Parathyroid adenoma (tissue), 2 donors: ENCODE measurements at regions not wholly inside any gene's neighbourhood (a gene's known extent, or its start where the extent isn't known, plus 50 kb on each side); places are given as distances from the start of the nearest gene placed in this dataset.
"Not testable (repeated sequence)": the region's sequence is repeated elsewhere in the genome, so short reads cannot be mapped to it uniquely, and the experiment has no call there.

Experiments
- H2AFZ ChIP-seq: fragments of 300-600 bp; sonication (generic); one replicate; pipeline ENCODE4 v1.7.0; 2017; ENCODE audit warnings: antibody characterized with exemption, mild to moderate bottlenecking
- H3K27ac ChIP-seq: fragments of 300-600 bp; sonication (generic); one replicate; pipeline ENCODE4 v1.7.0; 2017
- H3K27me3 ChIP-seq: fragments of 300-600 bp; sonication (generic); one replicate; pipeline ENCODE4 v1.7.0; 2017; ENCODE audit warnings: low read length; ENCODE audit not compliant: control insufficient read depth, insufficient read depth
- H3K36me3 ChIP-seq: fragments of 300-600 bp; sonication (generic); one replicate; pipeline ENCODE4 v1.7.0; 2017; ENCODE audit warnings: low read length; ENCODE audit not compliant: control insufficient read depth, insufficient read depth
- H3K4me1 ChIP-seq: fragments of 300-600 bp; sonication (generic); one replicate; pipeline ENCODE4 v1.7.0; 2017; ENCODE audit warnings: control low read depth
- H3K4me2 ChIP-seq: fragments of 300-600 bp; sonication (generic); one replicate; pipeline ENCODE4 v1.7.0; 2017; ENCODE audit warnings: low read length
- H3K4me3 ChIP-seq: fragments of 300-600 bp; sonication (generic); one replicate; pipeline ENCODE4 v1.7.0; 2017; ENCODE audit warnings: low read depth, low read length
- H3K79me2 ChIP-seq: fragments of 300-600 bp; sonication (generic); one replicate; pipeline ENCODE4 v1.7.0; 2017; ENCODE audit warnings: control low read depth
- H3K9ac ChIP-seq: fragments of 300-600 bp; sonication (generic); one replicate; pipeline ENCODE4 v1.7.0; 2017; ENCODE audit warnings: mild to moderate bottlenecking
- H3K9me3 ChIP-seq: fragments of 300-600 bp; sonication (generic); one replicate; pipeline ENCODE4 v1.7.0; 2017; ENCODE audit warnings: low read length; ENCODE audit not compliant: control insufficient read depth
- CTCF ChIP-seq: fragments of 300-600 bp; sonication (generic); IDR thresholded peaks from one replicate; pipeline ENCODE4 v1.7.0; 2017; ENCODE audit warnings: antibody characterized with exemption, mild to moderate bottlenecking
- donor health status: primary hyperparathyroidism.

GRCh38 chr9:97160255-97160654 lies 121.3 kb upstream of the CTSV start:
- H3K27me3 ChIP-seq, result no peaks in the 10 kb centered on the region
- H3K36me3 ChIP-seq, result no peaks in the 10 kb centered on the region
- no peak overlapping the region for H3K4me3 ChIP-seq
- H3K9me3 ChIP-seq, result no peaks in the 10 kb centered on the region
- H3K4me2 ChIP-seq, result no peak overlapping the region
- H2AFZ ChIP-seq, result no peak overlapping the region
- H3K27ac ChIP-seq, result peak overlapping the region; percentile 37
- no peak overlapping the region for H3K9ac ChIP-seq
- H3K79me2 ChIP-seq, result no peaks in the 10 kb centered on the region
- H3K4me1 ChIP-seq, result no peaks in the 10 kb centered on the region
- no peak for TF ChIP-seq CTCF

- not testable (repeated sequence) for H3K9ac ChIP-seq, H3K27me3 ChIP-seq, H3K9me3 ChIP-seq, H2AFZ ChIP-seq, H3K4me2 ChIP-seq, H3K79me2 ChIP-seq, H3K27ac ChIP-seq, H3K4me3 ChIP-seq, H3K4me1 ChIP-seq, H3K36me3 ChIP-seq
These were observed 119.8 kb upstream of the CTSV start for GRCh38 chr9:97158722-97159121.

- not testable (repeated sequence) for H3K4me3 ChIP-seq, H3K79me2 ChIP-seq, H3K27ac ChIP-seq, H3K4me2 ChIP-seq, H2AFZ ChIP-seq, H3K9ac ChIP-seq, H3K9me3 ChIP-seq, H3K27me3 ChIP-seq, H3K4me1 ChIP-seq, H3K36me3 ChIP-seq
These were observed 116.5 kb upstream of the CTSV start for GRCh38 chr9:97155441-97155840.

GRCh38 chr9:97153967-97154366 lies 115.0 kb upstream of the CTSV start:
- Histone ChIP-seq H3K4me3 (no peak overlapping the region), H3K9me3 (no peaks in the 10 kb centered on the region), H3K36me3 (no peaks in the 10 kb centered on the region), H3K27ac (no peak overlapping the region), H2AFZ (no peak overlapping the region), H3K4me1 (no peaks in the 10 kb centered on the region), H3K27me3 (no peaks in the 10 kb centered on the region), H3K9ac (no peak overlapping the region), H3K79me2 (no peaks in the 10 kb centered on the region), H3K4me2 (no peak overlapping the region)
- TF ChIP-seq CTCF, result no peak

GRCh38 chr9:97153160-97153559 lies 114.2 kb upstream of the CTSV start:
- not testable (repeated sequence) for H3K27me3 ChIP-seq, H3K4me1 ChIP-seq, H3K9ac ChIP-seq, H3K27ac ChIP-seq, H2AFZ ChIP-seq, H3K9me3 ChIP-seq, H3K36me3 ChIP-seq, H3K4me2 ChIP-seq, H3K79me2 ChIP-seq, H3K4me3 ChIP-seq

- not testable (repeated sequence) for H3K4me1 ChIP-seq, H3K4me2 ChIP-seq, H3K36me3 ChIP-seq, H3K9me3 ChIP-seq, H3K27me3 ChIP-seq, H3K4me3 ChIP-seq, H2AFZ ChIP-seq, H3K9ac ChIP-seq, H3K79me2 ChIP-seq, H3K27ac ChIP-seq
These were observed 111.5 kb upstream of the CTSV start for GRCh38 chr9:97150471-97150870.

GRCh38 chr9:97148428-97148827 lies 109.5 kb upstream of the CTSV start:
- H3K9me3 ChIP-seq, H3K79me2 ChIP-seq, H3K27ac ChIP-seq, H3K4me3 ChIP-seq, H3K36me3 ChIP-seq, H3K4me1 ChIP-seq, H3K27me3 ChIP-seq, H3K4me2 ChIP-seq, H3K9ac ChIP-seq, H2AFZ ChIP-seq: not testable (repeated sequence)

- not testable (repeated sequence) for H3K9ac ChIP-seq, H3K79me2 ChIP-seq, H3K27ac ChIP-seq, H3K27me3 ChIP-seq, H3K4me1 ChIP-seq, H3K4me3 ChIP-seq, H3K36me3 ChIP-seq, H3K9me3 ChIP-seq, H3K4me2 ChIP-seq, H2AFZ ChIP-seq
These were observed 106.7 kb upstream of the CTSV start for GRCh38 chr9:97145680-97146079.
